Body of pancreas (tissue), 4 donors: ENCODE measurements at regions not wholly inside any gene's neighbourhood (a gene's known extent, or its start where the extent isn't known, plus 50 kb on each side); places are given as distances from the start of the nearest gene placed in this dataset.

Experiments used
- ATAC-seq: fragments of 150-250 bp; one replicate; pipeline ENCODE4 v1.9.1; 2016
- DNase-seq, 4 donors: peaks; one replicate each; pipeline ENCODE4 v3.0.0-alpha.2; 2019
- H3K27ac ChIP-seq, 4 donors: fragments of 200-600 bp; sonication (generic); 1 replicate in 3 of 4; 2 replicates in 1 of 4; pipeline versions ENCODE4 v1.5.1 to v1.6.1; 2016 to 2019; ENCODE audit warnings: mild to moderate bottlenecking in 1 of 4, mixed read lengths in 1 of 4, moderate library complexity in 1 of 4
- H3K27me3 ChIP-seq, 2 donors: fragments of 200-600 bp; sonication (generic); one replicate each; pipeline ENCODE4 v1.6.0; 2016; ENCODE audit warnings: mild to moderate bottlenecking in 1 of 2
- H3K36me3 ChIP-seq, 2 donors: fragments of 200-600 bp; sonication (generic); replicated peaks in 1 of 2; 2 replicates each; pipeline ENCODE4 v1.5.1; 2016; ENCODE audit warnings: low read depth in 2 of 2; ENCODE audit not compliant: insufficient read depth in 1 of 2
- H3K4me1 ChIP-seq: fragments of 200-600 bp; sonication (generic); one replicate; pipeline ENCODE4 v1.6.0; 2016
- H3K4me3 ChIP-seq, 2 donors: fragments of 200-600 bp; sonication (generic); 1 replicate in 1 of 2; 2 replicates in 1 of 2; pipeline ENCODE4 v1.5.1; 2016 to 2019
- H3K9me3 ChIP-seq, 3 donors: fragments of 200-600 bp; sonication (generic); 1 replicate in 2 of 3; 2 replicates in 1 of 3; pipeline ENCODE4 v1.5.1; 2016
- CTCF ChIP-seq, 7 experiments: fragments of 450-650 bp in 4 of 7; fragments of 200-600 bp in 3 of 7; sonication (generic) in 3 of 7; IDR thresholded peaks; one replicate each; pipeline ENCODE4 v1.5.1; 2016 to 2019; ENCODE audit warnings: antibody characterized with exemption in 7 of 7
- POLR2A ChIP-seq, 3 donors: fragments of 450-650 bp; IDR thresholded peaks; one replicate each; pipeline ENCODE4 v1.6.1; 2016; ENCODE audit warnings: antibody characterized with exemption in 3 of 3, mild to moderate bottlenecking in 2 of 3
- WGBS, 2 donors: methylation state at CpG; one replicate each; pipeline ENCODE4 v1.1.5; 2017; 5-methylcytosine and 5-hydroxymethylcytosine counted together
- intact Hi-C: fragments of 100-400 bp; cut with DNase I; formaldehyde crosslinking; loops from one replicate; pipeline ENCODE4 v1.15.1; 2023

DNA sequence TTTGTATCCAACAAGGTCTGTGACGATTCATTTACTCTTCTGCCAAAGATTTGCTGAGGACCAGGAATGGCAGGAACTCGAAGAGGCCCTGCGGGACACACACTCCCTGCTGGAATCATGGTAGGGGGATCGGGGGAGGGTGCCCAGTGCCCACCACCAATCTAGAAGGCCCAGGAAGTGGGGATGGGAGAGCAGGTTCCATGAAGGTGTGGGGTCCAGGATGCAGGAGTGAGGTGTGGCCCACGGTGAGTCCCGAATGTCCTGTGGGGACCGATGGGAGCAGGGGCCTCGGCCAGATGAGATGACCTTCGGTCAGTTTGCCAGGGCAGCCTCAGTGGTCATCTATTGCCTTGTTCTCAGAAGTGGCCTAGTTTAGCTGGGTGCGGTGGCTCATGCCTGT, 492.7 kb downstream of the BRD1 start:
- intact Hi-C loops: no loop called here
- no peak for ATAC-seq
- H3K27ac ChIP-seq: no peak overlapping the region
- no peaks in the 10 kb centered on the region for H3K4me1 ChIP-seq
- H3K9me3 ChIP-seq: no peaks in the 10 kb centered on the region
- H3K27me3 ChIP-seq: no peaks in the 10 kb centered on the region
- DNase-seq: no peak
- 66 to 67% methylated on average over 7 to 10 of the region's 10 CpGs for WGBS, 2 donors
- H3K36me3 ChIP-seq: no peaks in the 10 kb centered on the region
- TF ChIP-seq CTCF (IDR thresholded peaks at IDR 0.05) (no peak), POLR2A (IDR thresholded peaks at IDR 0.05) (no peak)
- no peak overlapping the region for H3K4me3 ChIP-seq

- no peaks in the 10 kb centered on the region for H3K27me3 ChIP-seq
- 11 to 13% methylated on average over 4 to 5 of the region's 5 CpGs for WGBS, 2 donors
- no peak overlapping the region for H3K27ac ChIP-seq
- TF ChIP-seq CTCF (IDR thresholded peaks at IDR 0.05) (no peak), POLR2A (IDR thresholded peaks at IDR 0.05) (no peak)
- no peaks in the 10 kb centered on the region for H3K36me3 ChIP-seq
- no peak for DNase-seq
- no peaks in the 10 kb centered on the region for H3K9me3 ChIP-seq
- no peak overlapping the region for H3K4me3 ChIP-seq
- no peaks in the 10 kb centered on the region for H3K4me1 ChIP-seq
- intact Hi-C loops: no loop called here
- ATAC-seq: no peak
Measured at GRCh38 chr22:49334449-49334789, 493.3 kb downstream of the BRD1 start.

GRCh38 chr22:49333206-49333605, 494.5 kb downstream of the BRD1 start:
- intact Hi-C loops: no loop called here
- H3K9me3 ChIP-seq: no peaks in the 10 kb centered on the region
- no peaks in the 10 kb centered on the region for H3K27me3 ChIP-seq
- TF ChIP-seq CTCF (IDR thresholded peaks at IDR 0.05) (no peak), POLR2A (IDR thresholded peaks at IDR 0.05) (no peak)
- ATAC-seq (no peak), DNase-seq (no peak)
- H3K4me1 ChIP-seq: no peaks in the 10 kb centered on the region
- no peak overlapping the region for H3K27ac ChIP-seq
- no peaks in the 10 kb centered on the region for H3K36me3 ChIP-seq
- WGBS, 2 donors: 69 to 70% methylated on average over 10 to 21 of the region's 21 CpGs
- H3K4me3 ChIP-seq: no peak overlapping the region

DNA sequence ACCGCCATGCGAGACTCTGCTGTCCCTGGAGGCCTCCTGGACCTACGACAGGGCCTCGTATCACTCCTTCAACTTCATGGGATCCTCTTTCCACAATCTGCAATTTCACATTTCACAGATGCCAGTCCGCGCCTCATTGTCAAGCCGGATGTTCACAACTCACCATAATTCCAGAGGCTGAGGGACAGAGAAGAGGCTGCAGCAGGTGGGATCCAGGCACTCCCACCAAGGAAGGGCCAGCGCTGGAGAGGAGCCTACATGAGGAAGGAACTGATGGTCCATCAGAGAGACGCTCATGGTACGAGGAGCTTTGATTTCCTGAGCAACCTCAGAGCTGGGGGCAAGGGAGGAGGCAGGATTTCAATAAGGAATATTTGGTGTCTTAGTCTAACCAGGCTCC, 495.0 kb downstream of the BRD1 start:
- no peaks in the 10 kb centered on the region for H3K36me3 ChIP-seq
- no peak for ATAC-seq
- H3K9me3 ChIP-seq: no peaks in the 10 kb centered on the region
- no peak for TF ChIP-seq CTCF (IDR thresholded peaks at IDR 0.05)
- TF ChIP-seq POLR2A (IDR thresholded peaks at IDR 0.05): no peak
- no peaks in the 10 kb centered on the region for H3K27me3 ChIP-seq
- intact Hi-C loops: no loop called here
- no peaks in the 10 kb centered on the region for H3K4me1 ChIP-seq
- WGBS, 2 donors: 78 to 82% methylated on average over 10 of the region's 10 CpGs
- no peak overlapping the region for H3K4me3 ChIP-seq
- H3K27ac ChIP-seq: no peak overlapping the region
- no peak for DNase-seq

- no peak for TF ChIP-seq POLR2A (IDR thresholded peaks at IDR 0.05)
- no peak for TF ChIP-seq CTCF (IDR thresholded peaks at IDR 0.05)
- Histone ChIP-seq H3K36me3 (no peaks in the 10 kb centered on the region), H3K9me3 (peaks cover 0 to 4% (median 0%) of the 10 kb centered on the region in 3 donors), H3K4me1 (no peaks in the 10 kb centered on the region), H3K27me3 (no peaks in the 10 kb centered on the region), H3K27ac (no peak overlapping the region), H3K4me3 (no peak overlapping the region)
- WGBS, 2 donors: 66 to 100% methylated on average over 2 to 10 of the region's 10 CpGs
- ATAC-seq (no peak), DNase-seq (no peak)
- intact Hi-C loops: no loop called here
Measured at GRCh38 chr22:49331878-49332277, 495.8 kb downstream of the BRD1 start.
